ENCODE measurements at regions not wholly inside any gene's neighbourhood (a gene's known extent, or its start where the extent isn't known, plus 50 kb on each side); places are given as distances from the start of the nearest gene placed in this dataset.

- H3K27ac ChIP-seq (ENCODE audit: insufficient read depth, low read depth, low read length, poor library complexity, severe bottlenecking): no peak overlapping the region
- no peaks in the 10 kb centered on the region for H3K4me1 ChIP-seq (ENCODE audit: control insufficient read depth, insufficient read depth, low read length)
- WGBS, 2 experiments: 85 to 94% methylated on average over 2 of the region's 2 CpGs
- H3K4me3 ChIP-seq (ENCODE audit: insufficient read depth, low read depth, low read length): no peak overlapping the region
- no peaks in the 10 kb centered on the region for H3K36me3 ChIP-seq (ENCODE audit: control insufficient read depth, insufficient read depth, low read length)
- H3K27me3 ChIP-seq (ENCODE audit: control insufficient read depth, insufficient read depth, low read length, poor library complexity, severe bottlenecking): no peaks in the 10 kb centered on the region
- H3K9me3 ChIP-seq (ENCODE audit: control insufficient read depth, low read length): no peaks in the 10 kb centered on the region
Measured at GRCh38 chr7:46383605-46384004, 462.5 kb upstream of the IGFBP3 start.

- 89 to 94% methylated on average over 4 to 5 of the region's 5 CpGs for WGBS, 2 experiments
Measured at GRCh38 chr7:46369933-46370654, 449.0 kb upstream of the IGFBP3 start.

GRCh38 chr7:46368871-46369270 lies 447.8 kb upstream of the IGFBP3 start:
- no peak overlapping the region for H3K4me3 ChIP-seq (ENCODE audit: insufficient read depth, low read depth, low read length)
- peaks cover 1% of the 10 kb centered on the region for H3K4me1 ChIP-seq (ENCODE audit: control insufficient read depth, insufficient read depth, low read length)
- no peak overlapping the region for H3K27ac ChIP-seq (ENCODE audit: insufficient read depth, low read depth, low read length, poor library complexity, severe bottlenecking)
- no peaks in the 10 kb centered on the region for H3K9me3 ChIP-seq (ENCODE audit: control insufficient read depth, low read length)
- WGBS, 2 experiments: 89 to 100% methylated on average over 1 of the region's 1 CpG
- H3K27me3 ChIP-seq (ENCODE audit: control insufficient read depth, insufficient read depth, low read length, poor library complexity, severe bottlenecking): no peaks in the 10 kb centered on the region
- no peaks in the 10 kb centered on the region for H3K36me3 ChIP-seq (ENCODE audit: control insufficient read depth, insufficient read depth, low read length)

More at GRCh38 chr7:46369933-46370654, 449.0 kb upstream of the IGFBP3 start:
- Histone ChIP-seq H3K36me3 (ENCODE audit: control insufficient read depth, insufficient read depth, low read length) (no peaks in the 10 kb centered on the region), H3K9me3 (ENCODE audit: control insufficient read depth, low read length) (no peaks in the 10 kb centered on the region), H3K27me3 (ENCODE audit: control insufficient read depth, insufficient read depth, low read length, poor library complexity, severe bottlenecking) (no peaks in the 10 kb centered on the region), H3K27ac (ENCODE audit: insufficient read depth, low read depth, low read length, poor library complexity, severe bottlenecking) (no peak overlapping the region), H3K4me1 (ENCODE audit: control insufficient read depth, insufficient read depth, low read length) (no peaks in the 10 kb centered on the region), H3K4me3 (ENCODE audit: insufficient read depth, low read depth, low read length) (no peak overlapping the region)

GRCh38 chr7:46366526-46366925 lies 445.5 kb upstream of the IGFBP3 start:
- H3K27me3 ChIP-seq (ENCODE audit: control insufficient read depth, insufficient read depth, low read length, poor library complexity, severe bottlenecking): no peaks in the 10 kb centered on the region
- H3K9me3 ChIP-seq (ENCODE audit: control insufficient read depth, low read length): no peaks in the 10 kb centered on the region
- H3K4me3 ChIP-seq (ENCODE audit: insufficient read depth, low read depth, low read length): no peak overlapping the region
- H3K4me1 ChIP-seq (ENCODE audit: control insufficient read depth, insufficient read depth, low read length): peaks cover 5% of the 10 kb centered on the region
- H3K36me3 ChIP-seq (ENCODE audit: control insufficient read depth, insufficient read depth, low read length): no peaks in the 10 kb centered on the region
- no peak overlapping the region for H3K27ac ChIP-seq (ENCODE audit: insufficient read depth, low read depth, low read length, poor library complexity, severe bottlenecking)
- WGBS, 2 experiments: 86% methylated on average over 1 of the region's 1 CpG; no CpG with 5 or more reads in 1 of the 2 experiments

- Histone ChIP-seq H3K36me3 (ENCODE audit: control insufficient read depth, insufficient read depth, low read length) (no peaks in the 10 kb centered on the region), H3K4me1 (ENCODE audit: control insufficient read depth, insufficient read depth, low read length) (peaks cover 10% of the 10 kb centered on the region), H3K4me3 (ENCODE audit: insufficient read depth, low read depth, low read length) (no peak overlapping the region), H3K27me3 (ENCODE audit: control insufficient read depth, insufficient read depth, low read length, poor library complexity, severe bottlenecking) (no peaks in the 10 kb centered on the region), H3K27ac (ENCODE audit: insufficient read depth, low read depth, low read length, poor library complexity, severe bottlenecking) (no peak overlapping the region), H3K9me3 (ENCODE audit: control insufficient read depth, low read length) (no peaks in the 10 kb centered on the region)
- 81 to 83% methylated on average over 1 of the region's 1 CpG for WGBS, 2 experiments
Measured at GRCh38 chr7:46363688-46364087, 442.6 kb upstream of the IGFBP3 start.

GRCh38 chr7:46360811-46361210 lies 439.7 kb upstream of the IGFBP3 start:
- 81 to 93% methylated on average over 2 of the region's 2 CpGs for WGBS, 2 experiments
- H3K4me1 ChIP-seq (ENCODE audit: control insufficient read depth, insufficient read depth, low read length): peaks cover 10% of the 10 kb centered on the region
- no peaks in the 10 kb centered on the region for H3K9me3 ChIP-seq (ENCODE audit: control insufficient read depth, low read length)
- H3K27ac ChIP-seq (ENCODE audit: insufficient read depth, low read depth, low read length, poor library complexity, severe bottlenecking): no peak overlapping the region
- H3K4me3 ChIP-seq (ENCODE audit: insufficient read depth, low read depth, low read length): no peak overlapping the region
- H3K36me3 ChIP-seq (ENCODE audit: control insufficient read depth, insufficient read depth, low read length): no peaks in the 10 kb centered on the region
- no peaks in the 10 kb centered on the region for H3K27me3 ChIP-seq (ENCODE audit: control insufficient read depth, insufficient read depth, low read length, poor library complexity, severe bottlenecking)

GRCh38 chr7:46360296-46360695 lies 439.2 kb upstream of the IGFBP3 start:
- Histone ChIP-seq H3K27me3 (ENCODE audit: control insufficient read depth, insufficient read depth, low read length, poor library complexity, severe bottlenecking) (no peaks in the 10 kb centered on the region), H3K36me3 (ENCODE audit: control insufficient read depth, insufficient read depth, low read length) (no peaks in the 10 kb centered on the region), H3K9me3 (ENCODE audit: control insufficient read depth, low read length) (no peaks in the 10 kb centered on the region), H3K27ac (ENCODE audit: insufficient read depth, low read depth, low read length, poor library complexity, severe bottlenecking) (no peak overlapping the region), H3K4me1 (ENCODE audit: control insufficient read depth, insufficient read depth, low read length) (peaks cover 10% of the 10 kb centered on the region), H3K4me3 (ENCODE audit: insufficient read depth, low read depth, low read length) (no peak overlapping the region)
- 20 to 24% methylated on average over 3 of the region's 3 CpGs for whole genome bisulfite sequencing, 2 experiments

GRCh38 chr7:46357851-46358250 lies 436.8 kb upstream of the IGFBP3 start:
- H3K4me3 ChIP-seq (ENCODE audit: insufficient read depth, low read depth, low read length): no peak overlapping the region
- H3K27me3 ChIP-seq (ENCODE audit: control insufficient read depth, insufficient read depth, low read length, poor library complexity, severe bottlenecking): no peaks in the 10 kb centered on the region
- H3K27ac ChIP-seq (ENCODE audit: insufficient read depth, low read depth, low read length, poor library complexity, severe bottlenecking): no peak overlapping the region
- 93 to 94% methylated on average over 4 to 5 of the region's 5 CpGs for WGBS, 2 experiments
- no peaks in the 10 kb centered on the region for H3K36me3 ChIP-seq (ENCODE audit: control insufficient read depth, insufficient read depth, low read length)
- H3K9me3 ChIP-seq (ENCODE audit: control insufficient read depth, low read length): no peaks in the 10 kb centered on the region
- peaks cover 4% of the 10 kb centered on the region for H3K4me1 ChIP-seq (ENCODE audit: control insufficient read depth, insufficient read depth, low read length)

- 91 to 100% methylated on average over 2 of the region's 2 CpGs for whole genome bisulfite sequencing, 2 experiments
Measured at GRCh38 chr7:46357290-46357689, 436.2 kb upstream of the IGFBP3 start.

GRCh38 chr7:46356371-46356770 lies 435.3 kb upstream of the IGFBP3 start:
- no peak overlapping the region for H3K4me3 ChIP-seq (ENCODE audit: insufficient read depth, low read depth, low read length)
- no peaks in the 10 kb centered on the region for H3K36me3 ChIP-seq (ENCODE audit: control insufficient read depth, insufficient read depth, low read length)
- WGBS, 2 experiments: 90 to 97% methylated on average over 1 to 2 of the region's 2 CpGs
- no peak overlapping the region for H3K27ac ChIP-seq (ENCODE audit: insufficient read depth, low read depth, low read length, poor library complexity, severe bottlenecking)
- peaks cover 4% of the 10 kb centered on the region for H3K4me1 ChIP-seq (ENCODE audit: control insufficient read depth, insufficient read depth, low read length)
- H3K9me3 ChIP-seq (ENCODE audit: control insufficient read depth, low read length): no peaks in the 10 kb centered on the region
- H3K27me3 ChIP-seq (ENCODE audit: control insufficient read depth, insufficient read depth, low read length, poor library complexity, severe bottlenecking): no peaks in the 10 kb centered on the region

More at GRCh38 chr7:46357290-46357689, 436.2 kb upstream of the IGFBP3 start:
- Histone ChIP-seq H3K4me1 (ENCODE audit: control insufficient read depth, insufficient read depth, low read length) (peaks cover 4% of the 10 kb centered on the region), H3K4me3 (ENCODE audit: insufficient read depth, low read depth, low read length) (no peak overlapping the region), H3K36me3 (ENCODE audit: control insufficient read depth, insufficient read depth, low read length) (no peaks in the 10 kb centered on the region), H3K9me3 (ENCODE audit: control insufficient read depth, low read length) (no peaks in the 10 kb centered on the region), H3K27me3 (ENCODE audit: control insufficient read depth, insufficient read depth, low read length, poor library complexity, severe bottlenecking) (no peaks in the 10 kb centered on the region), H3K27ac (ENCODE audit: insufficient read depth, low read depth, low read length, poor library complexity, severe bottlenecking) (no peak overlapping the region)
